ENCODE measurements at regions not wholly inside any gene's neighbourhood (a gene's known extent, or its start where the extent isn't known, plus 50 kb on each side); places are given as distances from the start of the nearest gene placed in this dataset.
"Not testable (repeated sequence)": the region's sequence is repeated elsewhere in the genome, so short reads cannot be mapped to it uniquely, and the experiment has no call there.

GRCh38 chr6:97347111-97347510 is 64.1 kb upstream of the MMS22L start:
- H3K27me3 ChIP-seq, result no peaks in the 10 kb centered on the region
- no peak for TF ChIP-seq POLR2A (IDR thresholded peaks at IDR 0.05)
- TF ChIP-seq, protein P1, sequence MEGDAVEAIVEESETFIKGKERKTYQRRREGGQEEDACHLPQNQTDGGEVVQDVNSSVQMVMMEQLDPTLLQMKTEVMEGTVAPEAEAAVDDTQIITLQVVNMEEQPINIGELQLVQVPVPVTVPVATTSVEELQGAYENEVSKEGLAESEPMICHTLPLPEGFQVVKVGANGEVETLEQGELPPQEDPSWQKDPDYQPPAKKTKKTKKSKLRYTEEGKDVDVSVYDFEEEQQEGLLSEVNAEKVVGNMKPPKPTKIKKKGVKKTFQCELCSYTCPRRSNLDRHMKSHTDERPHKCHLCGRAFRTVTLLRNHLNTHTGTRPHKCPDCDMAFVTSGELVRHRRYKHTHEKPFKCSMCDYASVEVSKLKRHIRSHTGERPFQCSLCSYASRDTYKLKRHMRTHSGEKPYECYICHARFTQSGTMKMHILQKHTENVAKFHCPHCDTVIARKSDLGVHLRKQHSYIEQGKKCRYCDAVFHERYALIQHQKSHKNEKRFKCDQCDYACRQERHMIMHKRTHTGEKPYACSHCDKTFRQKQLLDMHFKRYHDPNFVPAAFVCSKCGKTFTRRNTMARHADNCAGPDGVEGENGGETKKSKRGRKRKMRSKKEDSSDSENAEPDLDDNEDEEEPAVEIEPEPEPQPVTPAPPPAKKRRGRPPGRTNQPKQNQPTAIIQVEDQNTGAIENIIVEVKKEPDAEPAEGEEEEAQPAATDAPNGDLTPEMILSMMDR (IDR thresholded peaks at IDR 0.05), result no peak
- H3K4me1 ChIP-seq, result no peaks in the 10 kb centered on the region
- no peaks in the 10 kb centered on the region for H3K36me3 ChIP-seq
- no peaks in the 10 kb centered on the region for H3K9me3 ChIP-seq
- no peak for DNase-seq
- no peak overlapping the region for H3K4me3 ChIP-seq
- H3K27ac ChIP-seq, result no peak overlapping the region

- H3K36me3 ChIP-seq, result no peaks in the 10 kb centered on the region
- DNase-seq, result no peak
- no peak overlapping the region for H3K27ac ChIP-seq
- no peaks in the 10 kb centered on the region for H3K27me3 ChIP-seq
- no peaks in the 10 kb centered on the region for H3K4me1 ChIP-seq
- no peak overlapping the region for H3K4me3 ChIP-seq
- H3K9me3 ChIP-seq, result no peaks in the 10 kb centered on the region
- TF ChIP-seq, protein P1 (IDR thresholded peaks at IDR 0.05), result no peak
- no peak for TF ChIP-seq POLR2A (IDR thresholded peaks at IDR 0.05)
Measured at GRCh38 chr6:97361286-97361685, 78.3 kb upstream of the MMS22L start.

DNA sequence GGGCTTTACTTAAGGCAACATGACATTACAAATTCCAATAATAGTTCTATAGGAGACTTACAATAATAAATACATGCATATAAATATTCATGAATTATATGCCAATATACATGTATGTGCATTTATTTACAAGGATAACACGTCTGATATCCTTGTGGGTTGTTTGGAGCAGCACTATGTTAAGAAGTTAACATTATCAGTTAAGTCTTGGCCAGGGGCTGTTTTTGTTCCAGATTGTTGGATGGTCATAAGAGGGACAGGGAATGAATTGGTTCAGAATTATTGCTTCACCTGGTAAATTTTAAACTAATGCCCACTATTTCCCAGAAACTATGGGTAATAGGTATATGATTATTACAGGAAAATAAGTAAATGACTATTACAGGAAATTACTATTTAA is 81.3 kb upstream of the MMS22L start:
- TF ChIP-seq POLR2A (IDR thresholded peaks at IDR 0.05), result no peak
- TF ChIP-seq, protein P1 (IDR thresholded peaks at IDR 0.05), result no peak
- DNase-seq, result no peak
- Histone ChIP-seq H3K27ac (no peak overlapping the region), H3K4me3 (no peak overlapping the region), H3K27me3 (no peaks in the 10 kb centered on the region), H3K36me3 (no peaks in the 10 kb centered on the region), H3K9me3 (no peaks in the 10 kb centered on the region), H3K4me1 (no peaks in the 10 kb centered on the region)

- H3K4me3 ChIP-seq, DNase-seq, H3K9me3 ChIP-seq: not testable (repeated sequence)
Measured at GRCh38 chr6:97382071-97382470, 99.1 kb upstream of the MMS22L start.

GRCh38 chr6:97392735-97393134 is 109.7 kb upstream of the MMS22L start:
- no peak for DNase-seq
- H3K27me3 ChIP-seq, result no peaks in the 10 kb centered on the region
- H3K36me3 ChIP-seq, result no peaks in the 10 kb centered on the region
- no peak overlapping the region for H3K4me3 ChIP-seq
- TF ChIP-seq POLR2A (IDR thresholded peaks at IDR 0.05), result no peak
- TF ChIP-seq, protein P1 (IDR thresholded peaks at IDR 0.05), result no peak
- no peak overlapping the region for H3K27ac ChIP-seq
- no peaks in the 10 kb centered on the region for H3K4me1 ChIP-seq
- no peaks in the 10 kb centered on the region for H3K9me3 ChIP-seq

More at GRCh38 chr6:97382071-97382470, 99.1 kb upstream of the MMS22L start:
- not testable (repeated sequence) for H3K27ac ChIP-seq, H3K36me3 ChIP-seq, H3K4me1 ChIP-seq, H3K27me3 ChIP-seq

DNA sequence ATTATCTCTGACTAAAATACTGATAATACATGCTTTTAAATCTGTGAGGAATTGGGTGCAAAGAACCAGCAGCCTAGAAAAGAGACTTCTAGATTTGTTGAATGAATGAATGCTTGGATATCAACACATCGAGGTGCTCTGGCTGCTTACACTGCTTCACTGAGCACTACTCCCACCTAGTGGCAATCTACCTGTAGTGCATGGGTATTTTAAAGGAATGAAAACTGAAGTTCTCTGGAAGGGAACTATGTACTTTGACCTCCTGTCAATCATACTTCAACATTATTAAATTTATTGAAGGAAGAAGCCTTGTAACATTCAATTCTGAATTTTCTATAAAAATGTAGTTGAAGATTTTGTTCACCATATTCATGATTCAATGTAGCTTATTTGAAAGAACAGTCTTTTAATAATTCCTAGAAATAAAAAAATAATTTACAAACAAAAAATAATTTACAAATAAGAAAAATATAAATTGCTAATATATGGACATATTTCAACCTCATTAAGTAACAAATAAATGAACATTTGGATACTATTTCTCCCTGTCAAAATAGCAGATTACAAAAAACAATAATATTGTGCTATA is 111.2 kb upstream of the MMS22L start:
- TF ChIP-seq, protein P1 (IDR thresholded peaks at IDR 0.05), result peak; percentile 68 to 98 (median 91)
- TF ChIP-seq POLR2A (IDR thresholded peaks at IDR 0.05), result no peak
- H3K4me3 ChIP-seq, result no peak overlapping the region
- H3K4me1 ChIP-seq, result no peaks in the 10 kb centered on the region

More for the DNA sequence above, 111.2 kb upstream of the MMS22L start:
- Histone ChIP-seq H3K36me3 (no peaks in the 10 kb centered on the region), H3K27me3 (no peaks in the 10 kb centered on the region), H3K27ac (no peak overlapping the region), H3K9me3 (no peaks in the 10 kb centered on the region)
- peak in 1 of 3 donors; percentile 72 for DNase-seq
